ENCODE measurements at regions not wholly inside any gene's neighbourhood (a gene's known extent, or its start where the extent isn't known, plus 50 kb on each side); places are given as distances from the start of the nearest gene placed in this dataset.

GRCh38 chr4:15159477-15160019 is 157.3 kb downstream of the CPEB2 start:
- Histone ChIP-seq H3K9me3 (ENCODE audit: control insufficient read depth in 4 of 4, insufficient read depth in 3 of 4, low read length in 3 of 4) (no peaks in the 10 kb centered on the region), H3K4me3 (no peak overlapping the region), H3K9ac (ENCODE audit: insufficient read depth in 1 of 2, low read length in 2 of 2) (no peak overlapping the region), H3K36me3 (ENCODE audit: control insufficient read depth in 4 of 4, insufficient read depth in 4 of 4, low read length in 4 of 4) (no peaks in the 10 kb centered on the region), H3K4me1 (ENCODE audit: control insufficient read depth in 5 of 5, insufficient read depth in 5 of 5, low read length in 5 of 5) (no peaks in the 10 kb centered on the region), H3K27me3 (ENCODE audit: control insufficient read depth in 3 of 3, insufficient read depth in 3 of 3, low read length in 2 of 3) (no peaks in the 10 kb centered on the region), H3K27ac (ENCODE audit: low read depth in 1 of 2, low read length in 1 of 2) (no peak overlapping the region)
- no peak for ATAC-seq (ENCODE audit: insufficient read depth, low FRiP score)
- 93 to 100% methylated on average over 3 of the region's 3 CpGs for WGBS, 2 donors
- DNase-seq, result peak in 2 of 3 donors; percentile 17 to 20
- no peak for TF ChIP-seq CTCF (IDR thresholded peaks at IDR 0.05; ENCODE audit: control extremely low read depth, extremely low read depth)

DNA sequence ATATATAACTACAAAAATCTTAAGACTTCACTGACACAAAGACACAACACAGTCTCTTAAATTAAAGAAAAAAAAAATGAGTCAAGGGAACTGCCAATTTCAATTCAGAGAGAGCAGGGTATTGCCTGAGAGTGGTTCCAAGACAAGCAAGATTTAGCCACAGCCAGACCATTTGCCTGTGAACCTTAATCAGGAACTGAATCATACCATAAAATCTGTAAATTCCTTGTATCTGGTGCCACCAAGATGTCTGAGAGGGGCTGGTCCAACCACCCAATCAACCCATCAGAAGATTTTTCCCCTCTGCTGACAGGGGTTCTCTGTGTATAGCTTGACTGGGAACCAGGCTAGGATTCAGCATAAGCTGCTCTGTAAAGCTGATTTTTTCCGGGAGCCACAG is 159.2 kb downstream of the CPEB2 start:
- Histone ChIP-seq H3K27ac (ENCODE audit: low read depth in 1 of 2, low read length in 1 of 2) (no peak overlapping the region), H3K9ac (ENCODE audit: insufficient read depth in 1 of 2, low read length in 2 of 2) (no peak overlapping the region), H3K4me3 (no peak overlapping the region), H3K4me1 (ENCODE audit: control insufficient read depth in 5 of 5, insufficient read depth in 5 of 5, low read length in 5 of 5) (no peaks in the 10 kb centered on the region), H3K36me3 (ENCODE audit: control insufficient read depth in 4 of 4, insufficient read depth in 4 of 4, low read length in 4 of 4) (no peaks in the 10 kb centered on the region), H3K9me3 (ENCODE audit: control insufficient read depth in 4 of 4, insufficient read depth in 3 of 4, low read length in 3 of 4) (no peaks in the 10 kb centered on the region), H3K27me3 (ENCODE audit: control insufficient read depth in 3 of 3, insufficient read depth in 3 of 3, low read length in 2 of 3) (no peaks in the 10 kb centered on the region)
- 83 to 86% methylated on average over 1 of the region's 1 CpG for WGBS, 2 donors
- no peak for DNase-seq
- TF ChIP-seq CTCF (IDR thresholded peaks at IDR 0.05; ENCODE audit: control extremely low read depth, extremely low read depth), result no peak
- no peak for ATAC-seq (ENCODE audit: insufficient read depth, low FRiP score)

GRCh38 chr4:15162046-15162445 is 159.8 kb downstream of the CPEB2 start:
- Histone ChIP-seq H3K9me3 (ENCODE audit: control insufficient read depth in 4 of 4, insufficient read depth in 3 of 4, low read length in 3 of 4) (no peaks in the 10 kb centered on the region), H3K4me1 (ENCODE audit: control insufficient read depth in 5 of 5, insufficient read depth in 5 of 5, low read length in 5 of 5) (no peaks in the 10 kb centered on the region), H3K27ac (ENCODE audit: low read depth in 1 of 2, low read length in 1 of 2) (no peak overlapping the region), H3K27me3 (ENCODE audit: control insufficient read depth in 3 of 3, insufficient read depth in 3 of 3, low read length in 2 of 3) (no peaks in the 10 kb centered on the region), H3K4me3 (no peak overlapping the region), H3K9ac (ENCODE audit: insufficient read depth in 1 of 2, low read length in 2 of 2) (no peak overlapping the region), H3K36me3 (ENCODE audit: control insufficient read depth in 4 of 4, insufficient read depth in 4 of 4, low read length in 4 of 4) (no peaks in the 10 kb centered on the region)
- ATAC-seq (ENCODE audit: insufficient read depth, low FRiP score) (no peak), DNase-seq (no peak)
- WGBS, 2 donors, result 96 to 100% methylated on average over 1 of the region's 1 CpG
- no peak for TF ChIP-seq CTCF (IDR thresholded peaks at IDR 0.05; ENCODE audit: control extremely low read depth, extremely low read depth)

Measured in lung (tissue), 11 donors.